ENCODE measurements at regions not wholly inside any gene's neighbourhood (a gene's known extent, or its start where the extent isn't known, plus 50 kb on each side); places are given as distances from the start of the nearest gene placed in this dataset.

DNA sequence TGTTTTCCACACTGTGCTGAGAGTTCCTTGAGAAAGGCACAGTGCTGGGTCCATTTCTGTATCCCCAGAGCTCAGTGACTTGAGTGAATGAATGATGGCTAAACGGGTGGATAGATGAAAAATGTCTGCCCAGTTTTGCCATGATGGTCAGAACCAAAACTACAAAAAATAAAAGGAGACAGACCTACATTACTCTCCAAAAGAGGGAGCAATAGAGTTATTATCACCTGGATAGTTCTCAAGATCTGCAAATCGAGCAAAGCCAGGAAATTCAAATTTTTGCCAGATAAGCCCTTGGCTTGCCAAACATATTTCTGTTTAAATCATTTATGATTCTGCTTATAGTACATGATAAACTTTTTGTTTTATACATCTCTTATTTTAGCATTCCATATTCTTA is 214.2 kb upstream of the ZNF462 start:
- DNase-seq (ENCODE audit: low read depth in 3 of 3) = no peak

DNA sequence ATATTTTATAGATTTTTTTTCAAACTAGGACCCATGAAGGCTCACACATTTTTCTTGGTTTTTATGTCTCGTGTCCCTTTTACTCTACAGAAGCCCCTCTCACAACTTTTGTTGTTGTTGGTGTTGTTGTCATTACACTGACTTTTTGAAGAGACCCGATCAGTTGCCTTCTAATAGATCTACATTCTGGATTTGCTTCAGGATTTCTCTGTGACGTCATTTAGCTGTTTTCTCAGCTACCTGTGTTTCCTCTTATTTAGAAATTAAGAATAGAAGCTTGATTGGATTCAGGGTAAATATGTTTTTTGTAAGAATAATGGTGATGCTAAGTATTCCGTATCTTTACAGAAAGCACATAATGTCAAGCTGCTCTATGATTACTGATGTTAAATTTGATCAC is 213.3 kb upstream of the ZNF462 start:
- no peak for DNase-seq (ENCODE audit: low read depth in 3 of 3)

DNA sequence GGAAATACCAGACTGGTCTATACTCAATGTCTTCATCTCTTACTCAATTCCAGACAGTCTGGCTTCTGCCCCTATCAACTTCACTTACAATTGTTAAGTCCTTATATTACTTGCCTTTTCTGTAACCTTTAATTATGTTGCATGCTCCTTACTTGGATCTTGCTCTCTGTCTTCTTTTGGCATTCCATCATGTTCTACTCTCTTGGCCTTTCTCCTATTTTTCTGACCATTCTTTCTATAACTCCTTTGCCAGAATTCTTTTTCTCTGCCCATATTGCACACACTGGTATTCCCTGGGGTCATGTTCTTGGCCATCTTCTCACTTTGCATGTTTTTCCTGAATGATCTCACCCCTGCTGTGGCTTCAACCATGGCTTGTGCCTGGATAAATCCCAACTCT is 209.8 kb upstream of the ZNF462 start:
- no peak for DNase-seq (ENCODE audit: low read depth in 3 of 3)

DNA sequence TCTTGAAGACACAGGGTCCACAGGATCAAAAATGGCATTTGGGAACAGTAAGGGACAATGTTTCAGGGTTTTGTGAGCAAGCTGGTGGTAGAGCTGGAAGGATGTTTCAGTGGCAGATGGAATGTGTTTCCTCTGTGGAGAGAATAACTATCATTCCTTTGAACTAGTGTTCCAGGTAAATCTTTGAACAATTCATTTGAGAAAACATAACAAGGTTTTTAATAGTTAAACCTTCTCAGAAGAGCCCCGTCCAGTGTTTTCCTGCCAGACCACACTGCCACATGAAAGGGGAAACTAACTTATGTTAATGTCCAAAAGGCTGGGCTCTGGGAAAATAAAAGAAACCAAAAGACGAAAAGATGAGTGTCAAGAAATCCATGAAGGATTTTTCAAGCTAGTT is 207.0 kb upstream of the ZNF462 start:
- no peak for DNase-seq (ENCODE audit: low read depth in 3 of 3)

DNA sequence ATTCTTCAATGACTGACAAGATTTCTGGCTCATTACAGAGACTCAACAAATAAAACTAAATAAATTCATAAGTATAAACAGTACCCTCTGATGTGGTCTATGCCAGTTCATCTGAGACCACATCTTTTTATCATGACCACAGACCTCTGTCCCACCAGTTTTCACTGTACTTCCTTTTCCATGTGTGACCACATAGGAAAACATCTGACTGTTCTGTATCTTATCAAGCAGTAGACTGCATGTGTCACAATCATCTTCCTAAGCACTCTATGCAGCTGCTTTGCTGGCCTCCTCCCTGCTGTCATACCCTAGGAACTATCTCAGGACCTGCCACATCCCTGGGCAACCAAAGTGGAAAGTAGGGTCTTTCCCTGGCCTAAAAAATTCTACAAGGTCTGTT is 205.0 kb upstream of the ZNF462 start:
- DNase-seq (ENCODE audit: low read depth in 3 of 3) = no peak

DNA sequence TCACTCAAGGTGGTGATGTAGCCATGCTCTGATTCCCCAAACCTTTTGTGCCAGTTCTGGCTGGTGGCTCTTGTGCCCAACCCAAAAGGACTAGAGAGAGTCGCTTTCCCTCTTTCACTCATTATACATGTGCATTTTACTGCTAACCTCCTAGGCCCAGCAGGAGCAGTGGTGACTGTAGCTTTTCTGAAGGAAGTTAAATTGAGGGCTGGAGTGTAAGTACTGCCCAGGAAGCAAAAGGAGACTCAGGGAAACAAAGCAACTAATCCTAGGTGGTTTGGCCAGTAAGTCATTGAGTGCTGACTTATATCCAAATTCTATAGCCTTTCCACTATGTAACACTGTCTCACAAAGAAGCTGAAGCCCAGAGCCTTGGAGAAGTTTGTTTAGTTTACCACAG is 194.4 kb upstream of the ZNF462 start:
- DNase-seq (ENCODE audit: low read depth in 3 of 3) = no peak

DNA sequence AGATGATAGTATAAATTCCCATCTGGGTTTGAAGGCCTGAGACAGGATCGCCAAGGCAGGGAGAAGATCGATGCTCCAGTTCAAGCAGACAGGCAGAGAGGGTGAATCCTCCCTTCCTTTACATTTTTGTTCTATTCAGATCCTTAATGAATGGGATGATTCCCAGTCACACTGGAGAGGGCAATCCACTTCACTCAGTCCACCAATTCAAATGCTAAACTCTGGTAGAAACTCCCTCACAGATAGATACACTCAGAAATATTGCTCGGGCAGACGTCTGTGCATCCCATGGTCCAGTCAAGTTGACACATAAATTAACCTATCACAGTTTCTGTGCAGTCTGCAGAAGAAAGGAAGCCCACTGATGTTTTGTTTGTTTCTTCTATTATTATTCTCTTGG is 193.1 kb upstream of the ZNF462 start:
- DNase-seq (ENCODE audit: low read depth in 3 of 3) = no peak

DNA sequence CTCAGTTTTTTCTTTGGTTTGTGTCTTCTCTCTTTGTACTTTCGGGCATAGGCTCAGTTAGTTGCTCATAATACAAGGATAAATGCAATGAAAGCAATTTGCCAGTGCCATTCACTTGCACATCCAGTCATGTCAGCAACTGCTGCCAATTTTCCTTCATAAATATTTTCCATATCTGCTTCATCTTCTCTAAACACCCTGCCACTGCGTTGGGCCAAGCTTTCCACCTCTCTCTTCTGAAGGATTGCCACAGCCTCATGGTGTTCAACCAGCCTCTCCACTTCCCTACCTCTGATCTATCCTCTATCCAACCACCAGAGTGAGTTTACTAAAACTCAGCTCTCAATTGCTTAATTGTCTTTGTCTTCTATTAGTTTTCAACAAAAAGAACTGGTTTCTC is 192.5 kb upstream of the ZNF462 start:
- DNase-seq (ENCODE audit: low read depth in 3 of 3) = no peak

DNA sequence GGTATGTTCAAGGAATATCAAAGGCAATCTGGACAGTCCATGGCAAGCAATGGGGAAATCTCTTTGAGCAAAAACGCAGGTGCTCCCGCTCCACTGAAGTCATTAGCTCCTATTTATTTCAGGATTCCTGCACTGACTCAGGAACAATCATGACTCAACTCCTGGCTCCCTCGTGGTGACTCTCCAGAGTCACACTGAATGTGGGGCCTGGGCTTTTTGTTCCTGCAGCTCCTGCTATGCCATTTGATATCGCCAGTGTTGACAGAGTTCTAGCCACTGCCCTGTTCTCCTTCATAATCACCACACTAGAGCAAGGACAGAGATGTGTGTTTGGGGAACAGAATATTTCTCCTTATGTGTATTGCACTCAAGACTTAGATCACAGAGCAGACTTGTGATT is 187.2 kb upstream of the ZNF462 start:
- no peak for DNase-seq (ENCODE audit: low read depth in 3 of 3)

DNA sequence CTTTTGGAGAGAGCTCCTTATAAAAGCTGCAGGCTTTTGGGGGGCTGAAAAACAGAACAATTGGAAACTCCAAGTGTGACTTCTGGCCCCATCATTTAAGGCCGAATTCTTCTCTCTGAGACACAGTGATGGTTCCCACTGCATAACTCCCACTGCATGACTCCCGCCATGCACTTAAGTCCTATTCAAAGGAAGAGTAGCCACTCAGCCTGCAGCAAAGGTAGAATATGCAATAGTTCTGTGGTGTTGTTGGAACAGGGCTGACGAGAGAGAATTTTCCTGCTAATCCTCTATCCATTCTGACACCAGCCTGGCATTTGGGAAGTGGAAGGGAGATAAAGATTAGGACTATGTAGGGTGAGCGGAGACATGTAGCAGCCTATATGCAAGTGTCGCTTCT is 185.6 kb upstream of the ZNF462 start:
- DNase-seq (ENCODE audit: low read depth in 3 of 3) = no peak

DNA sequence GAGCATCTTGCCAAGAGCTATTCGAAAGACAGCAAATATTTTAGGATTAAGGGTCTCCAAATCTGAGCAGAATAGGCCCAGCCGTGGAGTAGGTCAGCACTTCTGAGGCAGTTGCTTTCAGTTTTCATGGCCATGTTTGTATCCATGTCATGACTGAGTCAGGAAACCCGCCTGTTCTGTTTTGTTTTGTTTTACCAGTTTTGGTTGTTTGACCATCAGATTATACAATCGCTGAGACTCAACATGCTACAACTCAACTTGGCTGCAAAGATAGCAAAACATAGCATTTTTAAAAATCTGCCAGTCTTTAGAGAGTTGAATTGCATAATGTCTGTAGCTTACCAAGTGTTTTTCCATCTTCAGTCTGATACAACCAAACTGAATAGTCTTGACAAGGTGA is 185.1 kb upstream of the ZNF462 start:
- no peak for DNase-seq (ENCODE audit: low read depth in 3 of 3)

DNA sequence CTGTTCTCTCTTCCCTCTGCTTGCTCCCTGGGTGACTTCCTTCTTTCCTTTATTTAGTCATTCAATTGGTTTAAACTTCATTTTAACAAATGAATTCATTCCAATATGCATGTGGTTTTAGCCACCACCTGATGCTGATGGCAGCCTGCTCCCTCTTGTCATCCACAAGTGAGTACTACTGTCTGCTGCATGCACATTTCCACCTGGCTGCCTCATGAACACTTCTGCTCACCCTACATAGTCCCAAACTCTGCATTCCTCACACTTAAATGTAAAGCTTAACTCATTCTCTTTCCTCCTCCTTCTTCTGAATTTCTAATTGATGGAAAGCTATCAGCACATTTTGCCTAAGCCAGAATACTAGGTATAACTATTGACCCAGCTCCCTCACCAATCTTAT is 184.7 kb upstream of the ZNF462 start:
- no peak for DNase-seq (ENCODE audit: low read depth in 3 of 3)

DNA sequence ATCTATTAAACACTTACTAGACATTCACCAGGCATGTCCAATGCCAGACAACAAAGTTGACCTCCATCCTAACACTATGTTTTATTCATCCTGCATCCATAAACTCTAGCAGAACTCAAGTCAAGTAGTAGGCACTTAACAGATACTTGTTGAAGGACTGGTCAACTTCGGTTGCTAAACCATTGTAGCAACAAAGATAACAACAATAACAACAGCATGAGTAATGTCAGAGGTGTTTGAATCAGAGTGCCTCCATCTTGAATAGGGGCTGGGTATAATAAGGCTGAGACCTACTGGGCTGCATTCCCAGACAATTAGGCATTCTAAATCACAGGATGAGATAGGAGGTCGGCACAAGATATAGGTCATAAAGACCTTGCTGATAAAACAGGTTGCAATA is 180.5 kb upstream of the ZNF462 start:
- DNase-seq (ENCODE audit: low read depth in 3 of 3) = no peak

DNA sequence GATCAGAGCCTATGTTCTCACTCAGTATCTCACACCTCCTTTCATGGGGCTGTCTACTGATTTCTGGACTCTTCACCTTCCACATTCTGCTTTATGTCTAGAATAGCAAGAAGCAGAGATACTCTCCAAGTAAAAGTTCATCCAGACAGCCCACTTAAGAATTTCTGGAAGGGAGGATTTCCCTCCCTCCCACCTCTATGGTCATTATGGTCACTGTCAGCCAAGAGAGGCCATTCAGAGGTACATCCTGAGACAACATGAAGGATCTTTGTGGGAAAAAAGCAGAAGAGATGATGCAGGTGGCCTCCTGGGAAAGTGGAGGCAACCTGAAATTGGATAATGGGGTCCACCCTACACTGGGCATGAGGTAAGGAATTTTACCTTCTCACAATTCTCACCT is 179.5 kb upstream of the ZNF462 start:
- no peak for DNase-seq (ENCODE audit: low read depth in 3 of 3)

DNA sequence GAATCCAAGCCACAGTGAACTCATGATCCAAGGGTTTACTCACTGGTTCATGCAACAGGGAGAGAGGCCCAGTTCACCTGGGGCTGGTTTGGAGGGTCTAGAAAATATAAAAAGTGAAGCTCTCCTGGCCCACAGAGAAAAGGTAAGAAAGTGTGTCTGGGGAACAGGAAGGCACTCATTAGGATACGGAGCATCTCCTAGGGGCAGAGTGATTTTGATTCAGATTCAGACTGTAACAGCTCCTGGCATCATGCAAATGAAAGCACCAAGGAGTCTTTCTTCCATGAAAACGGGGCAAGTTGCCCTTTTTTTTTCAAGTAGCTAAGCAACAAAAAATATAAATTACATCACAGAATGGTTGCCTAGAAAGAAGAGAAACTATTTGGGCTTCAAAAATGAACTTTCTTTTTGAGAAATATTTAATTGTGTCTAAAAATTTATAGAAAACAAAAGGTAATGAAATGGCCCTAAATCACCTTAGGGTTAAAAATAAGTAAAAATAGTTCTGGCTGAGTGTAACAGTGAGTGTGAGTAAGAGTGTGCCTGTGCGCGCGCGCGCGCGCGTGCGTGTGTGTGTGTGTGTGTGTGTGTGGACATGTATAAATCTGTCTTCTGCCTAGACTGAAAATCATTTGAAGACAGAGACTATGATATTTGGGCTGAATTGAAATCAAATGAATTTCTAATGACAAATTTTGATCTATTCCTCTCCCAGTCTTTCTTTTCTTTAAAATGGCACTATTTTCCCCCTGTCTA is 177.8 kb upstream of the ZNF462 start:
- DNase-seq (ENCODE audit: low read depth in 3 of 3) = no peak

DNA sequence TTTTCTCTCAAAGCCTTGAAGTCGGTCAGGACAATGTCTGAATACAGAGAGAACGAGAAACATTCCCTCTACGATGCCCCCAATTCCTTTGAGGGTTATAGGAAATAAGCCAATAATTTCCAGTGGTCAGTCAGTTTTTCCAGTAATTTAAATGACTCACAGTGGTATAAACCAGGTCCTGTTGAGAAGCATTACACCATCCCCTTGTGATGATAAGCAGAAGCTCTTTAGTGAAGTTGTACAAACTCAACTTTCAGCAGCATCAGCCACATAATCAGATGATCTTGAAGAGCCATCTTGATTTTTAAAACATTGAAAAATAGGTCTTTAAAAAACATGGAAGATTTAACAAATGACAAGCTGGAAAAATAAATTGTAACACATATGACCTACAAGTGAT is 173.9 kb upstream of the ZNF462 start:
- no peak for DNase-seq (ENCODE audit: low read depth in 3 of 3)

DNA sequence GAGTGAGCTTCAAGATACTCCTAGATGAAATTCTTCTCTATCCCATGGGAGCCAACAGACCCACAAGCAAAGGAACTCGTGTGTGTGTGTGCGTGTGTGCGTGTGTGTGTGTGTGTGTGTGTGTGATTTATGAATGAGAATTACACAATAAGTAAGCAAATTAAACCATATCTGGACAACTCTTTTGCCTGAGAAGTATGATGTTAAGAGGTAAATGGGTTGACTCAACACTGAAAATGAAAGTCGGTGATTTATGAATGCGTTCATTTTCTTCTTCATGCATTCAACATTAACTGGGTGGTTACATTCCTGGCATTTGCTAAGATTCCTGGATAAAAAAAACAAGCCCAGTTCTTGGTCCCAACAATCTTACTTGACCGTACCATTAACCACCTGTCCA is 171.3 kb upstream of the ZNF462 start:
- DNase-seq (ENCODE audit: low read depth in 3 of 3) = no peak

DNA sequence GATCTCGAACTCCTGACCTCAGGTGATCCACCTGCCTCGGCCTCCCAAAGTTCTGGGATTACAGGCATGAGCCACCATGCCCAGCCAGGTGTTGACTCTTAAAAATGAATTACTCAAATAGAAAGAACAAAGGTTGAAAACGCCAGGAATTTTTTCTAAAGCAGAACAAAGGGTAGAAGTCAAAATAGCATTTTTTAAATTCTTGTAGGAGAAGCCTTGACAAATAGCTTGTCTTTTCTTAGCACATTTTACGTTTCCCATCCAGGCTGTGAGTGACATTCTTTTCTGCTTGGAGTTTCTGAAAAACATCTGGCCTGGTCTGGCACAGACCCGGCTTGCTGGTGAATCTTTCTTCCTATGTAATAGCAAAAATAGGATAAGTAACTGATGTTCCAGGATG is 169.4 kb upstream of the ZNF462 start:
- DNase-seq (ENCODE audit: low read depth in 3 of 3) = no peak

DNA sequence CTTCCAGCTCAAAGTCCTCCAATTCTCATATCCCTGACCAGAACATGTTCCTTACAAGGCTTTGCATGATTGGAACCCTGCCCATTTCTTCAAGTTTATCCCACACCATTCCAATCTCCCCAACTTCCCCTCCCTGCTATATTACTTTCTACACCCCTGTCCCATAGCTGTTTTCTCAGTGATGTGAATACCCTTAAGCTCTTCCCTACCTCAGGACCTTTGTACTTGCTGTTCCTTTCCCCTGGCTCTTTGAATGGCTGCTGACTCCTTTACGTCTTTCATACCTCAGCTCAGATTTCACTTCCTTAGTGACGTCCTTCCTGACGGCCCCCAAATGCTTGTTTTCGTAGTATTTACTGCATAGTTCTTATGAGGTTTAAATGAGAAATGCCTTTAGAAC is 166.2 kb upstream of the ZNF462 start:
- DNase-seq (ENCODE audit: low read depth in 3 of 3) = no peak

DNA sequence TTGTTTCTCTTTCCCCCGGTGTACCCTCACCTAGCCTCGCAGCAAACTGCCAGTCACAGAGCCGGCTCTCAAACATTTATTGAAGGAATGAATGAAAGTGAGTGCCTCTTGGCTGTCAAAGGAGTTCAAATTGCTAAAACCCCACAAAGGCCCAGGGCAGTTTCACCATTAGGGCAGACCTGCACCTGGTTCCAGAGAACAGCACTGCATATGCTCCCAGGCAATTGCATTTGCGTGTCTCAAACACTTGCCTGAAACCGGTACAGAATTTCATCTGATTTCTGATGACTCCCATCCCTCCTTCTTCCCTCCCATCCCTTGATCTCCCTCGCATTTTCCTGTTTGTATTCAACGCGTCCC is 165.6 kb upstream of the ZNF462 start:
- no peak for DNase-seq (ENCODE audit: low read depth in 3 of 3)

DNA sequence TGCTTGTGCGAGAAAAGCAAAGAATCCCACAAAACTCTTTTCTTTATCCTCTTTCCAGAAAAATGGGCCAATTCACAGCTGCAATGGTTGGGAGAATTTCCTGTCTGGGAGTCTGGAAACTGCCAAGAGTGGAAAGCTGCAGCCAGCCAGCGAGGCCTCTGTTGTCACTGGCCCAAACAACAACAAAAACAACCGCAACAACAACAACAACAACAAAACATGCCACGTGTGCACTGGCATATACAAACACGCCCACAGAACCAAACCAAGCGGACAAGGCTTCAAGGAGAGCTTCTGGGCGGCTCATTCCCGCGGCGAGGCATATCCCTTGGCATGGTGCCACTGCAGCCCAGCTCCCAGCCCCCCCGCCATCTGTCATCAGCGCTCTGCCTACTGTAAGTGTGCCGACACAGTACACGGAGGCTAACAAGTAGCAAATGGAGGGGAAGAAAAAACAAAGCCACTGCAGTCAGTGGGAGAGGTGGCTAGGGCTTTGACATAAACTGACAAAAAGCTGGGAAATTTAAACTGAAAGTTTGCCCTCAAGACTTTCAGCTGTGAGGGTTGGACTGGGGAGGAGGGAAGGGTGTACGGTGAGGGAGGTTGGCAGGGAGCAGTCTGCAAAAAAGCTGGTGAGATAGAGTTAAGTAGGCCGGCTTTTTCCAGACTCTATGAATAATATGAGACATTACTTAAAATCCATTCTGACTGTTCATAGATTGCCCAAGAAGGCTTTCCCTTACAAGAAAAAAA is 165.0 kb upstream of the ZNF462 start:
- no peak for DNase-seq (ENCODE audit: low read depth in 3 of 3)

DNA sequence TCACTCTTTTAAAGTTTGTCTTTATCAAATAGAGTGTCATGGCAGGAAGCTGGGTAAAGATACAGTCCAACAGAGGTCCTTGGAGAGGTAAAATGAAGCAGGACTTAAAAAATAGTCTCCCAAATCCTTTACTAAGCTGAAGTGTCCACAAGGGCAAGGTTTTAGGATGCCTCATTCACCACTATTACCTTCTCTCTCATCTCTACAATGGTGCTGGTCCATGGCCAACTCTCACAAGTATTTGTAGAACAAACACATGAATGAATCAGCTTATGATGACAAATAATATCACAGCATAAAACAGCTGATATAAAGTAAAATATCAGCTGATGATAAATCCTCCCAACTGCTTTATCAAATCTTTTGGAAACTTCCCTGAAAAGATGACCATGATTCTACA is 162.3 kb upstream of the ZNF462 start:
- no peak for DNase-seq (ENCODE audit: low read depth in 3 of 3)

DNA sequence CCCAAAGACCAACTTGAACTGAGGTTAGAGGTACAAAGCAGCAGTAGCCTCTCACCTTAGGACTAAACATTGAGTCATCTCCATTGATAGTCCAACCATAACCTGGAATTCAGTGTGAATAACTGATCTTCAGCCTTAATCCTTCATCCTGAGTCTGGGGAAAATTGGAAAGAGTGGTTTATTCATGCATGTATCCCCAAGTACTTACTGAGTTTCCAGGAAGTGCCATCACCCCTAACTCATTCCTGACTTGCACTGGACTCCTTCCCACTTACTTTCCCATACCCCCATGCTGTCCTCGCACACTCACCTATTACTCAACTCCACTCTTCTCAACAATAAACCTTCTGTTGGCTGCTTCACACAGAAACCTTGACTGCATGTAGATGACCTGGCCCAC is 161.4 kb upstream of the ZNF462 start:
- DNase-seq (ENCODE audit: low read depth in 3 of 3) = no peak
